GF-D8 (cell line): ENCODE measurements at regions not wholly inside any gene's neighbourhood (a gene's known extent, or its start where the extent isn't known, plus 50 kb on each side); places are given as distances from the start of the nearest gene placed in this dataset.
"Not testable (repeated sequence)": the region's sequence is repeated elsewhere in the genome, so short reads cannot be mapped to it uniquely, and the experiment has no call there.

Source experiments
- DNase-seq: peaks from one replicate; lab custom pipeline; 2025; lab: John Stamatoyannopoulos, UW

DNA sequence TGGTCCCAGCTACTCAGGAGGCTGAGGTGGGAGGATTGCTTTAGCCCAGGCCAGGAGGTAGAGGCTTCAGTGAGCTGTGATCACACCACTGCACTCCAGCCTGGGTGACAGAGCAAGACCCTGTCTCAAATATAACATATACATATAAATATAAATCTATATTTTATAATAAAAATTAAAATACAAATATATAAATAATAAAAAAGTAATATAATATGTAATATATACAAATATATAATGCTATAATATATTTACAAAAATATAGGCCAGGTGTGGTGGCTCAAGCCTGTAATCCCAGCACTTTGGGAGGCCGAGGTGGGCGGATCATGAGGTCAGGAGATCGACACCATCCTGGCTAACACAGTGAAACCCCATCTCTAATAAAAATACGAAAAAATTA, 131.4 kb downstream of the MFAP3L start:
- not testable (repeated sequence) for DNase-seq

DNA sequence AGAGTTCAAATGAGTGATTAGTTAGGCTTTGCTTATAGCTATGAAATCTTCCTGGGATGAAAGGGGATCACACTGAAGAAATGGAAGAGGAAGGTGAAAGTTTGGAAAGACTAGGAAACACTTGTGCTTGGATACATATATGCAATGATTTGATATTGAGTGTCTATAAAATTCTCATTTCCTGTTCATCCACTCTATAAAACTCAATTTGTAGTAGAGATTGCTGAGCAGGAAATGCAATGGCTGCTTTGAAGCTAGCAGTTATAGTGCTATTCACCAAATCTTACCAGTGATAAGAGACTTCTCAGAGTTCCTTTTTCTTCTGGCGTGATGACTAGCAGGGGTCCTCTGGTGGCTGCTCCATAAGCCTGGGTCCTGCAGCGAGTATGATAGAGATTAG, 128.1 kb upstream of the HPF1 start:
- no peak for DNase-seq

DNA sequence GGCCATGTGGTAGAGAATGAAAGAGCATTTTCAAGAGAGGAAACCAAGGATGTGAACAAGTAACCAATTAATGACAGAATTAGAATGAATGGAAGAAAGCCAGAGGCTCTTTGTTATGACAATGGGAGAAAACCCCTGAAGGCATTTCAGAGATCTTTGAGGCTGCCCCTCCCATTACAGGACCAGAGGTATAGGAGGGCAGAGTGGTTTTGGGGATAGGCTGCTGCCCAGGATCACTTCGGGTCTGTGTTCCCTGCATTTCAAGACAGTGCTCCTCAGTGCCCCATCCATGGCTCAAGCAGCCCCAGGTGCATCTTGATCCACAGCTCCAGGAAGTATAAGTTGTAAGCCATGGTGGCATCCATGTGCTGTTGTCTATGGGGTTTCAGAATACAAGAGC, 124.0 kb upstream of the HPF1 start:
- no peak for DNase-seq

DNA sequence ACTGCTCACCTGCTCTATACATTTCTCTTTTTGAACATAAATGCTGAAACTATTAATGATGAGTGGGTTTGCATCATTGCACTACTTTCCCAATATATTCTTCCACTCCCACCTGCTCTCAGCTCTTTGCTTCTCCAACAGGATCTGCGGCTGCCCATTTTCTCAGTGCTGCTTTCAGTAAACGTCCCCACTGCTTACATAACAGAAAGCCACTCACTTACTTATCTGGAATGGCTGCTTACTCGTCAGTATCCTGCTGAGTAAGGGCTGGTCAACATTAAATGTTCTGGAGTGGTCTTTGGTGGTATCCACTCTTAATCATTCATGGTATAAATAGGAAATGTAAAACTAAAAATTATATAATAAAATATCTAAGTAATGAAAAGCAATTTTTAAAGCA, 112.8 kb upstream of the HPF1 start:
- DNase-seq = no peak

DNA sequence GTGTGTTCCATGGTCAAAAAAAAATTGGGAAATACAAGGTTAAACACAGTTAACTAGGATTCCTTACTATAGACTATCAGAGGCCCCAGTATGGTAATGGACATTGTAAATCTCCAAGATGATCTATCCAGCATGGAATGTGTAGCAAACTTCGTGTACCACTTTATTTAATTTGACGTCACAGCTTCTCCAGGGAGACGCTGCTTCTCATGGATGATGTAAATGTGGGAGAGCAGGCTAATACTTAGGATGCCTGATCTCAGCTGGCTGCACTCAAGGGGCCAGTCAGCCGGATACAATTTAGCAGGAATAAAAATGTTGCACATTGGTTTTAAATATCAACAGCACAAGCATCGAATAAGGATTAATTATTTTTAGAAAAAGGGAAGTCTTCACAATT, 111.7 kb upstream of the HPF1 start:
- DNase-seq = no peak

DNA sequence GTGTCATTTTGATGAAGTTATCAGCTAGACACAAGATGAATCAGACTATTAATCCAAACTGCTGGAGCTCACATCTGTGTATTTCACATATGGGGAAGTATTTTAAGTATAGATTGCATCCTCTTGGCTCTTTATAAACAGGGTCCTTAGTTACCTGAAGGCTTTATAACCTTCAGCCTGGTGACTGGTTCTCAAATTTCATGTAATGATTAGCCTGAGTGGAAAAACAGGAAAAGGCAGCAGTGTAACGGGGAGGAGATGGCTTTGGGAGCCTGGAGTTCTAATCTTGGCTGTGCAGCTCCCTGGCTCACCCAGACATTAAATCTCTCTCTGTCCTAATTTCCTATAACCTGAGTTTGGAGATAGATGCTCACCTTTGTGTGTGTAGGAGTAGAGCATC, 103.8 kb upstream of the HPF1 start:
- DNase-seq = no peak

DNA sequence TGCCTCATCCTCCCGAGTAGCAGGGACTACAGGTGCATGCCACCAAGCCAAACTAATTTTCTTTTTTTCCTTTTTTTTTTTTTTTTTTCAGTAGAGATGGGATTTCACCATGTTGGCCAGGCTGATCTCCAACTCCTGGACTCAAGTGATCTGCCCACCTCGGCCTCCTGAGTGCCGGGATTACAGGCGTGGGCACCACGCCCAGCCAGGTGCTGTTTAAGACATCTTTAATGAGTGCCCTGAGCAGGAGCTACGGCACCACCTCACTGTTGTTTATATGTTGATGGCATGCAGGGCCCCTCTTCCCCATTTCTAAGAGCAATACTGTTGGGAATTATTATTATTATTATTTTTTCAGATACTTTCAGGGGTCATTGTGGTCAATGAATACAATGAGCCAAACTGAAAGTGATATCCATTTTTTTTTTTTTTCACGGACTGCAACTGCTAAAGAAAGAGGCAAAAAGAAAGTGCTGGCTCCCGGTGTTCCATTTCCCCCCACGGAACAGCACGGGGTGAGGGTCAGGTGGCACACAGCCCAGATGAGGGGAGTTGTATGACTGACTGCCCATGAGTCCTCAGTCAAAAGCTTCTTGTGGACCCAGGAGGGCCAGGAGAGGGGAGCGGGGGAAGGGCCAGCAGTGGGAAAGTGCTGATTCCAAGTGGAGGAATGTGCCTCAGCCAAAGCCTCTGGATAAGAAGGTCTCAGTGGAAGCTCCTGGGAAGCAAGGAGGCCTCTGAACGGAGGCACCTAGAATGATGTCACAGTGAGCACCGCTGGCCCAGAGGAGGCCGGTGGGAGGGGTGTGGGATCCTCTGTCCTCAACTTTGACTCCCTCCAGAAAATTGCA, 101.8 kb upstream of the HPF1 start:
- DNase-seq = no peak

DNA sequence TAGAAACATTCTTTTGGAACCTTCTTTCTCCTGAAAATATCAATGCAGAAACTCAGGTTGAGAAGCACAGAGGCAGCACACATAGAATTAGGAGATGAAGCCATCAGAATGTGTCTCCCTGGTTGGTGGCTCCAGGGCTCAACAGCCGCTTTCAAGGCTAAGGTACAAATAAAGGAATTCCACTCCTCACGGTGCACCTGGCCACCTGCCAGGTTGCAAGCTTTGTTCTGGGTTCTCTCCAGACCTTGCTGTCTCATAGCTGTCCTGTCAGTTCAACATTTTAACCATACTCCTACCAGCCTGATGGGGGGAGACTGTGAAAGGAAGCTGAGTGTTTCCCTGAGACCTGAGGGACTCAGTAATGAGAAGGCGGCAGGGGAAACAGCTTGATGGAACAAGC, 96.3 kb upstream of the HPF1 start:
- no peak for DNase-seq

DNA sequence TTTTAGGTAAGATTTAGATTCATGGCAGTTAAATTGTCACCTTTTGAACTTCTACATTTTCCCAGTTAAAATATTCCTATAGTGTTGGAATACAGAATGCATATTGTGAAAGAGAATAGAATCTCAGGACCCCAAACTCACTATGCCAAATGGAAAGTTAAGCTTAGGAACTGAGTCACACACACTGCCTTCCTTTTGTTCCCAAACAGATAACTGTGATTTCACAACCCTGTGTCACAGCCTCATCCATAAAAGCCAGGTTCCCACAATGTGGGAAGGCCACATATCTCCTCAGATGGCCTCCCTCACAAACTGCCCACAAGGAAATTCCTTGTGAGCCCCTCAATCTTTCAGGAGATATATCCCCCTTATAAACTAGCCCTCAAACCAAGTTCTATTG, 94.7 kb upstream of the HPF1 start:
- DNase-seq = no peak

DNA sequence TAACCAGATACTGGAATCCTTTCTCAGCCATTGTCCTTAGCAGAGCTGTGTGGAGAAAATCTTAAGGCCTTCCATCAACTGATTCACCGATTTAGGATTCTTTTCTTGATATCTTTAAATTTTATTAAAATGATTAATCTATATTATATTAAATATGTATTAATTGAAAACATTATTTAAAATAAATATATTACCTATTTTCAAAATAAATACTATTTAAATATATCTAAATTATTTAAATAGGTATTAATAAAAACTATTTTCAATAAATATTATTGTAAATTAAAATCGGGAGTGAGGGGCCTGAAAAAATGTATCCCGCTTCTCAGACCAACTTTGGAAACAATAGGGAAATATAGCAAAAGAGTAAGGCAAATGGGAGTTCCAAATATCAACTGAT, 94.0 kb upstream of the HPF1 start:
- no peak for DNase-seq

DNA sequence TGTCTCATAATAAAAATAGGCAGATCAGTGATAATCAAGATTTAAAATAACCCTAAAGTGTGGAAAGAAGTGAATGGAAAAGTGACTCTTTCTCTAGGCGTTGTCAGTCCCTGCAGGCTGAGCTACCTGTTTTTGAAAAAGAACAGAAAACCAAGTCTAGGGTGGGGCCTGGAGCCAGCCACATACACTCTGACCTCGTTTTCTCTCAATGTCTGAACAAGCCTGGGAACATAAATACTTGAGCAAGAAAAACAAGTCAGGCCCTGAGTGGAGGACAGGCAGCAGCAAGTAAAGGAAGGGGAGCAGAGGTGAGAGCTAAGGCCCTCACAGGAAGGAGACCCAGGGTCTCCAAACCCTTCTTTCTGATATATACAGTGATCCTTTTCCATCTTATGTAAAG, 91.7 kb upstream of the HPF1 start:
- DNase-seq = no peak

DNA sequence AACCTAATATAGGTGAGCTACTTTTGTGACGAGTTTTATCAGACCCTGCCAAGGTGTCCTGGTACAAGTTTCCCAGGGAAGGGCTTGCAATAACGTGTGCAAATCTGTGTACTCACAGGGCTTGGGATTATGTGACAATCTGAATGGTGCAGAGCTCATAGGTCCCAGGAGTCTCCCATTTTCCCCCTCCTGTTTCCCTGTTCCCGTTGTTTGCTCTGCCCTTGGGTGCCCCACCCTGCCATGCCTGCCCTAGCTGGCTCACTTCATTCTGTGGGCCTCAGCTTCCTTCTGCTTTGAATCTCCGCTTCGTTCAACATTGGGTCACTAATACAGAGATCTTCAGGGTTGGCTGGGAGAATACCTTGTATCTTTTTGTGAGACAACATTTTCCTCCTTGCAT, 90.3 kb upstream of the HPF1 start:
- DNase-seq = no peak

DNA sequence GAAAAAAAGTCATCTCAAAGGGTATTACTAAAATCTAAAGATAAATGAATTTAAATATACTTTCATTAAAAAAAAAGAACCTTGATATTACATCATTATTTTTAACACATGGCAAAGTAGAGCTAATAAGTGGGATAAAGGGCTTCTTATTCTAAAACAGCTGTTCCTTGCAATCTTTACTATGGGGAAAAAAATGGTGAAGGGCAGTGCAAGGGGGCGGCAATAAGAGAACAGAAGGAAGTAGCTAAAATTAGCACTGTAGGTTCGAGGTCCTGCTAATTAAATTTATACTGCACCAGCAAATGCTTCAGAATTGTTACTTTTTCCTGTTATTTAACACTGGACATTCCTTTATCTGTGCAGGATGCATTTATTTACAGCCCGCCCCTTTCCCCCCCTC, 89.4 kb upstream of the HPF1 start:
- DNase-seq = no peak

DNA sequence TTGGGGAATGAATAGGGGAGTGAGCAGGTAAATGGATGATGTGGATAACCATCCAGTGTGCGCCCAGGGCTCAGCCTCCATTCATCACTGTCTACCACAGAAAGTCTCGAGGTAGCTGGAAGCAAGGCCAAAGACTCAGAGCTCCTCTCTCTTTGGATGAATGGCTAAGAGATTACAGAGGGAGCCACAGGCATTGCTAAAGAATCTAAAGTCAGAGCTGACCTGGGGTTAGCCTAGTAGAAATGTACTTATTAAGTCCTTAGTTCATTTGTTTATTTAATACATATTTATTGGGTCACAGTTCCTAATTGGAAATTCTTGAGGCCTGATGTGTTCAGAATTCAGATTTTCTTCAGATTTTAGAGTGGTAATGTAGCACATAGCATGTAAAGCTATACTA, 88.7 kb upstream of the HPF1 start:
- DNase-seq = no peak

DNA sequence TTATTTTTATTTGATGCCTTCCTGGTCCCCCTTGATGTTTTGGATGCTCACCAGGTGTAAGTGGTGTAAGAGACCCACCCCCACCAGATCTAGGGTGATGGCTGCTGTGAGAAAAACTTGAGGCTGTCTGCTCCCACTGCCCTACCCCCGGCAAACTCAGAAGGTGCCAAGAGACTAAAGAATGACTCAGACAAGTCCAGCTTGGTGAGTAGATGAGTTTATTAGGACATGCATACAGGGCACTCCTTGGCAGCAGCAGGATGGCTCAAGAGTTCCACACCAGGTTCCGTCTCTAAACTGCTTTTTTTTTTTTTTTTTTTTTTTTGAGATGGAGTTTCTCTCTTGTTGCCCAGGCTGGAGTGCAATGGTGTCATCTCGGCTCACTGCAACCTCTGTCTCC, 84.0 kb upstream of the HPF1 start:
- DNase-seq = no peak

DNA sequence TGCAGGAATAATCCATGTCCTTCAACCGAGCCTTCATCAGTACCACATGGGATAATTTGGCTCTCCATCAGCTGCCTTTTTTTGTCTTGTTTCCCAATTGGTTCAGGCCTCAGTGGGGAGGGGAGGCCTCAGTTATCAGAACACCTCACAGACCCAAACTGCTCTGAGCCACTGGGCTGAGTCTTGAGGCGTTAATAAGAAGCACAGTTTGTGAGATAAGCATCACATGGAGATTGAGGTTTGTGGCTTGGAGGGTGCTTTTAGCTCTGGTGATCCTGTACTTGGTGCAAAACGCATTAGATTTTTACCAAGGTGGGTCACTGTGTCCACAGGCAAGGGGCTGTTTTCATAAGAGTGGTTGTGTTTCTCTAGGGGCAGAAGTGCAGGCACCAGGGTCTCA, 82.8 kb upstream of the HPF1 start:
- DNase-seq = no peak

DNA sequence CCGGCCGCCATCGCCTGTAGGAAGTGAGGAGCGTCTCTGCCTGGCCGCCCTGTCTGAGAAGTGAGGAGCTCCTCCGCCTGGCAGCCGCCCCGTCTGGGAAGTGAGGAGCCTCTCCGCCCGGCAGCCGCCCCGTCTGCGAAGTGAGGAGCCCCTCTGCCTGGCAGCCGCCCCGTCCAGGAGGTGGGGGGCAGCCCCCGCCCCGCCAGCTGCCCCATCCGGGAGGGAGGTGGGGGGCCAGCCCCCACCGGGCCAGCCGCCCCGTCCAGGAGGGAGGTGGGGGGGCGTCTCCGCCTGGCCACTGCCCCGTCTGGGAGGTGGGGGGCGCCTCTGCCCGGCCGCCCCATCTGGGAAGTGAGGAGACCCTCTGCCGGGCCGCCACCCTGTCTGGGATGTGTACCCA, 70.6 kb upstream of the HPF1 start:
- not testable (repeated sequence) for DNase-seq

DNA sequence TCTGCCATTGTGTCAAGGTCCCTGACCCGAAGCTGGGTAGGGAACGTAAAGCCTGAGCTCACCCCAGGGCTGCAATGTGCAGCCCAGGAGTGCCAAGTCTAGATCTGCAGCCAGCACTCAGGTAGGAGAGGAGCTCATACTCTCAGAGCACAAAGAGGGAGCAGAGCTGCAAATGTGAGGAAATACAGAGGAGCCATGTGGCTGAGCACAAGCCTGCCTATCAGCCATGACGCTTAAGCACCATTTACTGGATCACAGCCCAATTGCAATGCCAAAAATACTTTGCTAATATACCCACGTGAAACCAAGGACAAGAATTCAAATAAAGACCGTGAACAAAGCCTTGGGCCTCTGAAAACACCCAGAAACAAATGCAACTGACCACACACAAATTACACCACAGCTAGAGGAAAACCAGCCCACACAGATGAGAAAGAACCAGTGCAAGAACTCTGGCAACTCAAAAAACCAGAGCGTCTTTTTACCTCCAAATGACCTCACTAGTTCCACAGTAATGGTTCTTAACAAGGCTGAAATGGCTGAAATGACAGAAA, 69.0 kb upstream of the HPF1 start:
- DNase-seq = no peak

DNA sequence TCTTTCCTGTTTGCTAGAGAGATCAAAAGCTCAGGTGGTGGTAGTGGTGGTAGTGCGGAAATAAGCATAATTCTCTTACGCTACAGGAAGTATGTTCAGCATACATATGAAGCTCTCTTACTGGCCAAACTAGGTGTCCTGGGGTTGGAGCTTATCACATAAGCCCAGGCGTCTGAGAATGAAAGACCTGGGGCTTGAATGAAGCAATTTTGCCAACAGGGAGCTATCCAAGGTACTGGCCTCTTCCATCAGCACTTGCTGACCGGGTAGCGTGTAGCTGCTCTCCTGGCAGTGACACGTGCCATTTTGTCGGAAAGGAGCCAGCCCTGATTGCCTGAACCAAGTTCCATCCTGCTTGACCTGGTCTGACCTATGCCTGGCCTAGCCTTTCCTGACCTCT, 65.9 kb upstream of the HPF1 start:
- no peak for DNase-seq

DNA sequence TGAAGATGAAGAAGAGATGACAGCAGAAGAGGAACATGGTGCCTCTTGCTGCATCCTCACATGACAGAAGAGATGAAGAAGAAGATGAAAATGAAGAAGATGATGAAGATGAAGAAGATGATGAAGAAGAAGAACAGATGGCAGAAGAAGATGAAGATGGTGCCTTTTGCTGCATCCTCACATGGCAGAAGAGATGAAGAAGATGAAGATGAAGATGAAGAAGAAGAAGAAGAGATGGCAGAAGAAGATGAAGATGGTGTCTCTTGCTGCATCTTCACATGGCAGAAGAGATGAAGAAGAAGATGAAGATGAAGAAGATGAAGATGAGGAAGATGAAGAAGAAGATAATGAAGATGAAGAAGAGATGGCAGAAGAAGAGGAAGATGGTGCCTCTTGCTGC, 63.7 kb upstream of the HPF1 start:
- no peak for DNase-seq

DNA sequence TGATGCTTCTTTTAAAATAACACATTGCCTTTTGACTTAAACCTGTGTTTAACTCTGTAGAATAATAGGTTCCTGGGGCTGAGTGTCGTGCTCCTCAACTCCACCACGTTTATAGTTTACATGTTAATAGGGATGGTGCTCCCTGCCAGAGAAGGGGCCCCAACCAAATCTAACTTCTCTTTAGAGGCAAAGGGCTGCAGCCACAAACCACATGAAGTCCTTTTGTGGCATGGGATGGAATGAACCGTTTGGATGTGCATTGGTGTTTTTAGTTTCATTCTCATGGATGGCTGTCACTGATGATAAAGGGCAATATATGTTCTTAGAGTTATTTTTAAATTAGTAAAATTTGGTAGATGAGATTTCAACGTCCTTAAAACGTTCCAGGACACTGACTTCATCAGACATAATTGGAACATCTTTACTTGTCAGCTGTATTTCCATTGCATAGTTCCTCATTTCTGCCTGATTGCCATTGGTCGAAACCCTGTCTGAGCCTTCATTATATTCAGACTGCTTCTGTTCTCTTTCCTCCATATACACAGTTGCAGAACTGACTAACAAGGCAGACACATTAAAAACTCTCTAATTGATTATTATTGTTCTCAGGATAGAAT, 60.4 kb upstream of the HPF1 start:
- DNase-seq = no peak

DNA sequence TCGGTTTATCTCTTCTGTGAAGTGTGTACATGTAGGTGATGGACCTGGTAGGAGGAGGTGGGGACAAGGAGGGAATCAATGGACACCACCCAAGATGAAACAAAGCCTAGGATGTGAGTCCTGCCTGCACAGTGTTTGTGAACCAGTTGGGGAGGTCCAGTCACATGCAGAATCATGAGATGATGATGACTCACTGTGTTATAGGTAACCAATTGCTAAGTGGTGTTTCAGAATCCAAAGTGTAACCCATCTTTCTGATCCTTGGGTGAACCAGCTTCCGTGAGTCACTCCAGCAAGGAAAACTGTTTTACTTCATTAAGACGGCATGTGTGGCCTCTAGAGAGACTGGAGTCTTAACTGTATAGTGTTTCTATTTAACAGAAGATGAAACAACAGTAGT, 57.9 kb upstream of the HPF1 start:
- DNase-seq = no peak

DNA sequence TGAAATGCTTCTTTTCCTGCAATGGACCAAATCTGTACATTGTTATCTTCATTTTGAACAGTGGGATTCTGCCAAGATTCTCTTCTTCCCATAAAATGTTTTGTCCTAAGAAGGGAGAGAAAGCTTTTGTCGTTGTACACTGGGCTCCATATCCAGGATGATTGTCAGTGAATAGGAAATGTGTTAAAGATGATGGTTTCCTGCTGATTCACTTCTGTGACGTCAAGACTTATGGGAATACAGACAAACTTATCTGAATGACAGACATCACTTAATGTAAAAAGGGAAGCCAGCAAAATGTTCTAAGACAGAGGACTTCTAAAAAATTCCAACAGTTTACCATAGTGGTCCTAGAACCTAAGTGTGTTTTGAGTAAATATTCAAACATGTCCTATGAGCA, 53.7 kb upstream of the HPF1 start:
- DNase-seq = no peak
